ENCODE measurements at regions not wholly inside any gene's neighbourhood (a gene's known extent, or its start where the extent isn't known, plus 50 kb on each side); places are given as distances from the start of the nearest gene placed in this dataset.
"Not testable (repeated sequence)": the region's sequence is repeated elsewhere in the genome, so short reads cannot be mapped to it uniquely, and the experiment has no call there.

DNA sequence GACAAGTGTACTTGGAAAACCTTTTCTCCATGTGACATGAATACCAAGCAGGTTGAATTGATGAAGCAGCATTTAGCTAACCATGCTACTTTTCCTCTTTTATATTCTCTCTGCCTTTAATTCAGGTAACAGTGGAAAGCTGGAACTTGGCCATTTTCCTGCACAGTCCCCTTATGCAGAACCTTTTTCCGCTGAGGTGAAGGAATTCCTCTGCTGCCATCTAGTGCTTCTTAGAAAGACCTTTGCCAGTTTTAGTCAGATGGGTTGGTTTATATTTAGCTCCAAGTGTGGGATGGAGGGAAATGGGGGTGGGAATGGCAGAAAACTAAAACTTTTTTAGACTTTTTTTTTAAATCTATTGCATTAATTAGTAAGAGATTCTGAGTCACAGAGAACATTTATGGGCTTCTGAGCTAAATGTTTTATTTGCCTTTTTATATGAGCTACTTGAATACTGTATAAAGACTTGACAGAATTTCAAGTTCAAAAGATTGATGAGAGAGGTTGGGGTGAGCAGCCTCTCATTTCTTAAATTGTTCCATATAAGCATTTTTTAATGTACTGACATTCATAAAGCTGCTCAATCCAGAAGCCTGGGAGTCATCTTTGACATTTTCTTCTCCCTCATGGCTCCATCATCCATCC, 153.9 kb upstream of the ZC3H12C start:
- DNase-seq (ENCODE audit: low spot score): peak; percentile 62

DNA sequence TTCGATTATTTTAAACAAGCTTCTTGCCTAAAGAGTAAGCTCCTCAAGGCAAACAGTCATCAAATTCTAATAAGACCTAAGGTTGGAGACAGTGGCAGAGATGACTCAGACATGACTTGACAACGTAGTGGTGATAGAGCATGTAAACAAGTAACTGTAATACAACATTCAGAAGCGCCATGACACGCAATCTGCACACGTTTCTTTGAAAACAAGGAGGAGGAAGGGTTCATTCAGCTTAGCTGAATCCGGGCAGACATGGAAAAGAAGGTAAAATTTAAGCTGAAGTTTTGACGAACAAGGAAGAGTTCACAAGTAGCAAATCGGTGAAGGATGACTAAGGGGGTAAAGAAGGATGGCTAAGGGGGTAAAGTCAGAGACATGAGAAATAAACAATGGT, 152.4 kb upstream of the ZC3H12C start:
- no peak for DNase-seq (ENCODE audit: low spot score)

- no peak for DNase-seq (ENCODE audit: low spot score)
Measured at GRCh38 chr11:109945626-109946321, 147.4 kb upstream of the ZC3H12C start.

GRCh38 chr11:109946322-109946846, 146.8 kb upstream of the ZC3H12C start:
- peak; percentile 87 for DNase-seq (ENCODE audit: low spot score)

DNA sequence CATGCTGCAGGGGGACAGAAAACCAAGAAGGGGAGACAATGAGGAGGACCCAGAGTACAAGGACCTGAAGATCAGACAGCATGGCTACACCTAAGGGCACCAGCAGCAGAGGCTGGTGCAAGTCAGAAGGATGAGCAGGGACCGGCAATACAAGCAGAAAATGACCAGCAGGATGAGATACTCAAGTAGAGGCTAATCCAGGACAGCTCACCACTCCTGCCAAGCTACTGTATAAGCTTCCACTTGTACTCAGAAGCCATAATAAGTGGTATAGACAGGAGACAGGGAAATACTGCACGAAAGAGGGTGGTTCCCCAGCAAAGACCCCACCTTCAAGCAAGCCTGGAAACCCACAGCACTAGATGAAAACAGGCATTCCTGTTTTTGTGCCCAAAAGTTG, 138.7 kb upstream of the ZC3H12C start:
- no peak for DNase-seq (ENCODE audit: low spot score)

DNA sequence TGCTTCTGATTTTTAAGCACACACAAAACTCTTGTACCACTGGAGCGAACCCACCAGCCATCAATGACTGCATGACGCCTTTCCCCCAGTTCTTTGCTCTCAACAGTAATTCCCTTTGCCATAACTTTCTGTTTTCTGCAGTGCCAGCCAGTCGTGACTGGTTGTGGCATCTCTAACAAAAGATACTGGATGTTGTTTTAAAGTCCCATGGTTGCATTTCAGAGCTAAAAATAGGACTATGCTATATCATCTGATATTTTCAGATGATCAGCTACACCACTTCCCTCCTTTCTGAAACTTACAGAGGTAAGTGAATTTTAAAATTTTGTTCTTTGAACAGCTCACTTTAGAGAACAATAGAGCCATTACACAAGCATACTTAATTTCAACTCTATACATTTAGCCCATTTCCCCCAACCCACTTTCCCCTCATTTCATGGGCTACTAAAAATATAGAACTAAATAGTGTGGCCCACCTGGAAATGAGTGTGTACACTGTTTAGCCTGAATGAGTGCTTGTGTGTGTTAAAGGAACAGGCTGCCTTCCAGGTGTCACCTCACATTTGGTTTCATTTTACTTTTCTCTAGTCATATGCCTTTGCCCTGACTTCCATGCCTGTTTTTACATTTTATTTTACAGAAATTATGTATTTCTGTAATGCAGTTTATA, 136.9 kb upstream of the ZC3H12C start:
- DNase-seq (ENCODE audit: low spot score): no peak

GRCh38 chr11:109957000-109957399, 136.2 kb upstream of the ZC3H12C start:
- DNase-seq (ENCODE audit: low spot score): no peak

DNA sequence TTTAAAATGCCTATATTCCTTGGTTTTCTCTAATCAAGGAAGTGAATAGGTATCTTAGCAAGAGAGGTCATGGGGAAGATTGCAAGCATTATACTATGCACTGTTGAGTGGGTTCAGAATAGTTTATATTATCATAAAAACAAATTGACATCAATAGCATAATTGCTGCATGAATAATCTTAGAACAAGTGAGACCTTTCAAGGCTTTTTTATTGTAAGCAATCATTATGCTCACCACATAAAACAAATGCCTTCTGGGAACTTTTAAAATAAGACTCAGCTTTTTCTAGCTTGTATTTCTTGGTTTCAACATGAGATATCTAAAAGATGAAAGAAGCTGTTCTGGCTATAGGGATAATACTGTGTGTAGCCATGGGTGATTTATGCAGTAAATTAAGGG, 135.6 kb upstream of the ZC3H12C start:
- no peak for DNase-seq (ENCODE audit: low spot score)

- DNase-seq (ENCODE audit: low spot score): no peak
Measured at GRCh38 chr11:109958131-109958820, 134.9 kb upstream of the ZC3H12C start.

GRCh38 chr11:109958821-109959166, 134.4 kb upstream of the ZC3H12C start:
- DNase-seq (ENCODE audit: low spot score): no peak

DNA sequence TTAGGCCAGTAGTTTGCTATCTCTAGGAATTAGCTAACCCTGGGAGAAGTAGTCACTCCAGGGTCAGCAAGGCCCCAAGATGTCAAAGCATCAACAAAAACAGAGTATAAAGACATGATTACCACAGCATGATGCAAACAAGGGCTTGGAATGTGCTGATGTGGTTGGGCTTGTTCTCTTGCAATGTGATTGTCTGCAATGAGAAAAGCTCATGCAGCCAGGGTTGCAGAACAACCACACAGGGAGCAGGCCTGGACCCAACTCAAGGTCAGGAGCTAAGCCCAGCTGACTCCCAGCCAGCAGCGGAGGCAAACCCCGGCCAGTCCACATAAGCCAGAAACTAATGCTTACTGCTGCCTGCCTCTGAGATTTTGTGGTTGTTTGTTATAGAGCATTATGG, 132.4 kb upstream of the ZC3H12C start:
- peak; percentile 70 for DNase-seq (ENCODE audit: low spot score)

DNA sequence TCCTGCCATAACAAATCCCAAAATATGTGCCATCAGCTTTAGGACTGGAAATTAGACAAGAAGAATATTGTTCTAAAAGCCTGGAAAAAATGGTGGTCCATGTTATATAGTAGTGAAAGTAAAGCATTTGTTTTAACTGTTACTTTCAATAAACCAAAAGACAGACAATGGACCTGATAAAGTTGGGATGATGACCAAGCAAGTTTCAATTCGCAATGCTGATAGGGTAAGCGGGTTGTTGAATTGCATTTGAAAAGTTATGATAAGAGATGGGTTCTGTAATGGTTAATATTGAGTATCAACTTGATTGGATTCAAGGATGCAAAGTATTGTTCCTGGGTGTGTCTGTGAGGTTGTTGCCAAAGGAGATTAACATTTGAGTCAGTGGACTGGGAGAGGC, 131.9 kb upstream of the ZC3H12C start:
- DNase-seq (ENCODE audit: low spot score): no peak

GRCh38 chr11:109963101-109963500, 130.1 kb upstream of the ZC3H12C start:
- no peak for DNase-seq (ENCODE audit: low spot score)

GRCh38 chr11:109964487-109964886, 128.7 kb upstream of the ZC3H12C start:
- no peak for DNase-seq (ENCODE audit: low spot score)

GRCh38 chr11:109965445-109965844, 127.7 kb upstream of the ZC3H12C start:
- DNase-seq (ENCODE audit: low spot score): not testable (repeated sequence)

- not testable (repeated sequence) for DNase-seq (ENCODE audit: low spot score)
Measured at GRCh38 chr11:109965926-109966325, 127.3 kb upstream of the ZC3H12C start.

DNA sequence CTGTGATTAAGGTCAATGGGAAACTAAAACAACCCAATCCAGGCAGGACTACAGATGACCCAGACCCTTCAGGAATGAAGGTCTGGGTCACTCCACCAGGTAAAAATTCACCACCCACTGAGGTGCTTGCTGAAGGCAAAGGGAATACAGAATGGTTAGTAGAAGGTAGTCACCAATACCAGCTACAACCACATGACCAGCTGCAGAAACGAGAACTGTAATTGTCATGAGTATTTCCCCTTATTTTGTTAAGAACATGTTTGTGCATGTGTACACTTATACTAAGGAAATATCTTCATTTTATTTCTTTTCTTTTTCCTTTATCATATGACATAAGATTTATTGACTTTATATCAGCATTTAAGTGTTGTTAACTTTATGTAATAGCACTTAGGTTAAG, 126.1 kb upstream of the ZC3H12C start:
- DNase-seq (ENCODE audit: low spot score): not testable (repeated sequence)

DNA sequence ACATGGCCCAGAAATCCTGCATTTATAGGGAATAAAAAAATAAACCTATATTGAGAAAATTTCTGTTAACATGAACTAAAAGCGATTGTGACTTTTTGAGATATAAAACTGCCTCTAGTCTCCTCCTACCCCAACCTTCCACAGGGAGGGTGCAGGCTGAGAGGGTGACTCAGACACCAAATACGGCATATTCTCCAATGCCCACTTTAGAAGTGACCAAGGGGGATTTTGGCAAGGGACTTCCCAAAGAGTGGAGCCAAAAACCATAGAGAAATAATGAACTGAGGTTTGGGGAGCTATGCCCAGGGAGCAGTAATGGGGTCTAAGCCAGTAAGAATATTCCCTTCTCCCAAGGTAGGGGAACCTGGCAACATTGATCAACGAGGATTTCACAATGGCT, 124.9 kb upstream of the ZC3H12C start:
- no peak for DNase-seq (ENCODE audit: low spot score)

DNA sequence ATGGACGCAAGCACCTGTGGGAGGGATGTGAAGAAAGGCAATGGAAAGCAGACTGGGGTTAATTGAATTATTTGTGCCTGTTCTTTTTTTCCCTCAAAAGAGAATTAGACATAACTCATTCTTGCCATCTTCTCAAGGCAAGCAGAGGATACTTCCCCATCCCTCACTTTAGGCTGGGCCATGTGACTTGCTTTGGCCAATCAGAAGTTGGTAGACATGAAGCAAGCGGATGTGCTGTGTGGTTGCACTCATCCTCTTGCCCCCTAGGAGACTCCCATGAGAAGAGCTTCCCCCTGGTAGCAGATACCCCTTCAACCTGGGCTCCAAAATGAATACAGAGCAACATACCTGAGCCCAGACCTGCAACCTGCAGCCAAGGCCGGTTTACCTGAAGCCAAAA, 124.4 kb upstream of the ZC3H12C start:
- no peak for DNase-seq (ENCODE audit: low spot score)

- DNase-seq (ENCODE audit: low spot score): no peak
Measured at GRCh38 chr11:109970516-109971183, 122.5 kb upstream of the ZC3H12C start.

GRCh38 chr11:109971184-109971523, 122.0 kb upstream of the ZC3H12C start:
- peak; percentile 33 for DNase-seq (ENCODE audit: low spot score)

DNA sequence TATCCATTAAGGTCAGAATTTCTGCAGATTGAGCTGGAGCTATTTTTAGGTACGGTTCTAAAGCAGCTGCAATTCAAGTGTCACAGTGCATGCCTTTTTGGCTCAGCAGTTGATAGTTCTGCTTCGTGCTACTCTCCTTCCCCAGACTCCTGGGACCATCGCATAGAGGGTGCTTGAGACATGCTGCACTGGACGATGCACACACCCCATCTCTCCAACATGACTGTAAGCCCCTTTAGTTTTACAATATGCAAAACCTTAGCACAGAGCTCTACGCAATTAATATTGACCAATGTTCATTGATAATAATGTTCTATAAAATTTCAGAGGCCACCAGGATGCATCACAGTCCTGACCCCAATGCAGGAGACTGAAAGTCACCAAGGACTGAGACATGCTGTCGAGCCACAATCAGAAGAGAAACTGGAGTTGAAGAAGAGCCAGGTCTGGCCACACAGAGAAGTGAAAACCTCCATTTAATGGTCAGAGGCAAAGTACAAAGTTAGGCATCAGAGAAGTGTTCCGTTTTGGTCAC, 120.9 kb upstream of the ZC3H12C start:
- DNase-seq (ENCODE audit: low spot score): no peak
